Heart left ventricle (tissue), 16 donors: ENCODE measurements at regions not wholly inside any gene's neighbourhood (a gene's known extent, or its start where the extent isn't known, plus 50 kb on each side); places are given as distances from the start of the nearest gene placed in this dataset.
A peak's percentile ranks its signal among the peaks of the same experiment; 100 is the strongest.

Experiments used
- ATAC-seq, 4 donors: fragments of 200-7000 bp; cut with Tn5 transposase; one replicate each; pipeline ENCODE4 v1.9.1; 2020 to 2022; ENCODE audit warnings: moderate library complexity in 4 of 4, mild to moderate bottlenecking in 3 of 4, moderate number of reproducible peaks in 1 of 4
- DNase-seq, 5 donors: peaks; one replicate each; pipeline ENCODE4 v3.0.0-alpha.2; 2020
- H3K27ac ChIP-seq, 12 donors: fragments of 200-600 bp; sonication (generic) in 4 of 12; one replicate each; pipeline versions ENCODE4 v1.5.0 to v1.8.0; 2016 to 2022; ENCODE audit warnings: mild to moderate bottlenecking in 2 of 12
- H3K27me3 ChIP-seq, 9 donors: fragments of 200-600 bp; sonication (generic) in 2 of 9; one replicate each; pipeline versions ENCODE4 v1.5.1 to v1.8.0; 2016 to 2022; ENCODE audit warnings: mild to moderate bottlenecking in 3 of 9
- H3K36me3 ChIP-seq, 9 donors: fragments of 200-600 bp; sonication (generic) in 2 of 9; one replicate each; pipeline versions ENCODE4 v1.5.0 to v1.8.0; 2018 to 2022; ENCODE audit warnings: mild to moderate bottlenecking in 2 of 9
- H3K4me1 ChIP-seq, 12 donors: fragments of 200-600 bp; sonication (generic) in 4 of 12; one replicate each; pipeline versions ENCODE4 v1.5.0 to v1.8.0; 2016 to 2022; ENCODE audit warnings: mild to moderate bottlenecking in 3 of 12
- H3K4me3 ChIP-seq, 12 donors: fragments of 200-600 bp; sonication (generic) in 4 of 12; one replicate each; pipeline versions ENCODE4 v1.5.0 to v1.8.0; 2017 to 2022; ENCODE audit warnings: mild to moderate bottlenecking in 9 of 12, moderate library complexity in 4 of 12
- H3K9me3 ChIP-seq, 12 donors: fragments of 200-600 bp; sonication (generic) in 4 of 12; one replicate each; pipeline versions ENCODE4 v1.5.0 to v1.8.0; 2016 to 2022; ENCODE audit warnings: mild to moderate bottlenecking in 1 of 12
- POLR2A ChIP-seq, 2 donors: fragments of 450-650 bp; IDR thresholded peaks; one replicate each; pipeline ENCODE4 v1.6.1; 2017; ENCODE audit warnings: antibody characterized with exemption in 2 of 2, mild to moderate bottlenecking in 2 of 2, moderate library complexity in 2 of 2
- WGBS, 4 donors: extraction: QIAGEN DNeasy Blood & Tissue Kit in 2 of 4; methylation state at CpG; one replicate each; pipeline versions ENCODE4 v1.1.5 to v1.1.7; 2013 to 2018; 5-methylcytosine and 5-hydroxymethylcytosine counted together
- intact Hi-C, 10 donors: fragments of 100-400 bp; cut with DNase I; formaldehyde crosslinking; loops; one replicate each; pipeline versions ENCODE4 v1.11.1 to v1.14.2; 2022
- TF ChIP-seq, protein P1 (sequence below), 12 donors: fragments of 200-600 bp; sonication (generic) in 4 of 12; IDR thresholded peaks; one replicate each; pipeline versions ENCODE4 v1.5.0 to v1.8.0; 2018 to 2022; ENCODE audit warnings: antibody characterized with exemption in 12 of 12, mild to moderate bottlenecking in 5 of 12
- donor health status: ischemic (EF 13 %, LVEDD 7.1; RV severe dilation, severe dysfunction).
- donor health status: healthy with polysubstance abuse.
- donor health status: DM: no; HTN: yes; CAD: no.
- donor health status: DM: no; HTN: no; CAD: no.
- donor health status: ischemic (EF 25% LVEDD 6.9; RV normal size, moderate dysfunction).
- donor health status: ischemic (EF 25% LVEDD 5.7; RV mildly dilated, moderate dysfunction).
- donor health status: healthy.
- donor health status: DM: yes; HTN: yes; CAD: no.
- donor health status: ischemic (EF 35%, LVEDD 5.7; RV mildly dilated, moderate dysfunction).
- donor health status: nonischemic (EF 11% LVEDD 7.7; RV severe dilation, severe dysfunction).
- donor health status: DM: yes; HTN: yes; CAD: no.
- donor health status: PGD.
- donor health status: ischemic (EF 29% LVEDD 5.4; RV normal size, mild dysfunction).
- donor health status: nonischemic (EF 23%, LVEDD 6.1; RV moderate dilation, normal function).

DNA sequence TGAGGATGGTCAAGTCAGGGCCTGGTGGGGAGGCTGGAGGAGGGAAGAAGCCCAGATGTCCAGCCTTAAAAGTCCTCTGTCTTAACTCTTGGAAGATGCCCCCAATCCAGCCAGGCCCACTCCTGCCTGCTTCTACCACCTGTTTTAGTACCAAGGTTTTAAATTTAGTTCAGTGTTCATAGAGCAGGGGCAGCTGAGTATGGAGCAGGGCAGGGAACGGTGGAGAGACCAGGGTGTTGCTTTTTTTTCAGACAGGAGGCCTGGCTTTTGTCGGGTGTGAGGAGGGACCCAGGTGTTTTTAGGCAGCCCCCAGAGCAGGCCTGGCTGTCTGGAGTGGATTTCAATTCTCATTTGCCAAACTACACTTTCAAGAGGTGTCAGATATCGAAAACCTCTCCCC is 278.8 kb downstream of the CDC5L start:
- Histone ChIP-seq H3K9me3 (no peaks in the 10 kb centered on the region), H3K4me3 (no peak overlapping the region), H3K36me3 (no peaks in the 10 kb centered on the region), H3K27me3 (no peaks in the 10 kb centered on the region), H3K27ac (no peak overlapping the region), H3K4me1 (peaks cover 0 to 6% (median 0%) of the 10 kb centered on the region in 12 donors)
- WGBS, 4 donors: 81 to 92% (median 85%) methylated on average over 3 of the region's 3 CpGs
- intact Hi-C loops: no loop called here
- TF ChIP-seq, protein P1, sequence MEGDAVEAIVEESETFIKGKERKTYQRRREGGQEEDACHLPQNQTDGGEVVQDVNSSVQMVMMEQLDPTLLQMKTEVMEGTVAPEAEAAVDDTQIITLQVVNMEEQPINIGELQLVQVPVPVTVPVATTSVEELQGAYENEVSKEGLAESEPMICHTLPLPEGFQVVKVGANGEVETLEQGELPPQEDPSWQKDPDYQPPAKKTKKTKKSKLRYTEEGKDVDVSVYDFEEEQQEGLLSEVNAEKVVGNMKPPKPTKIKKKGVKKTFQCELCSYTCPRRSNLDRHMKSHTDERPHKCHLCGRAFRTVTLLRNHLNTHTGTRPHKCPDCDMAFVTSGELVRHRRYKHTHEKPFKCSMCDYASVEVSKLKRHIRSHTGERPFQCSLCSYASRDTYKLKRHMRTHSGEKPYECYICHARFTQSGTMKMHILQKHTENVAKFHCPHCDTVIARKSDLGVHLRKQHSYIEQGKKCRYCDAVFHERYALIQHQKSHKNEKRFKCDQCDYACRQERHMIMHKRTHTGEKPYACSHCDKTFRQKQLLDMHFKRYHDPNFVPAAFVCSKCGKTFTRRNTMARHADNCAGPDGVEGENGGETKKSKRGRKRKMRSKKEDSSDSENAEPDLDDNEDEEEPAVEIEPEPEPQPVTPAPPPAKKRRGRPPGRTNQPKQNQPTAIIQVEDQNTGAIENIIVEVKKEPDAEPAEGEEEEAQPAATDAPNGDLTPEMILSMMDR (IDR thresholded peaks at IDR 0.05): no peak
- no peak for TF ChIP-seq POLR2A (IDR thresholded peaks at IDR 0.05)
- ATAC-seq (no peak), DNase-seq (no peak)

- TF ChIP-seq POLR2A (IDR thresholded peaks at IDR 0.05): no peak
- TF ChIP-seq, protein P1 (IDR thresholded peaks at IDR 0.05): no peak
- peaks cover 0 to 2% (median 0%) of the 10 kb centered on the region in 9 donors for H3K27me3 ChIP-seq
- peaks cover 0 to 6% (median 0%) of the 10 kb centered on the region in 12 donors for H3K4me1 ChIP-seq
- intact Hi-C loops: no loop called here
- no peak overlapping the region for H3K4me3 ChIP-seq
- H3K27ac ChIP-seq: no peak overlapping the region
- ATAC-seq: peak in 1 of 4 donors; percentile 45
- DNase-seq: no peak
- H3K9me3 ChIP-seq: no peaks in the 10 kb centered on the region
- WGBS, 4 donors: 59 to 75% (median 65%) methylated on average over 3 of the region's 3 CpGs
- no peaks in the 10 kb centered on the region for H3K36me3 ChIP-seq
Measured at GRCh38 chr6:44667226-44667625, 279.7 kb downstream of the CDC5L start.

GRCh38 chr6:44667668-44668390 is 280.3 kb downstream of the CDC5L start:
- H3K27ac ChIP-seq: no peak overlapping the region
- peaks cover 0 to 8% (median 0%) of the 10 kb centered on the region in 9 donors for H3K27me3 ChIP-seq
- DNase-seq: no peak
- no peaks in the 10 kb centered on the region for H3K9me3 ChIP-seq
- no peaks in the 10 kb centered on the region for H3K36me3 ChIP-seq
- H3K4me1 ChIP-seq: peaks cover 0 to 6% (median 0%) of the 10 kb centered on the region in 12 donors
- 61 to 64% (median 62%) methylated on average over 9 of the region's 9 CpGs for WGBS, 4 donors
- intact Hi-C loops: no loop called here
- no peak overlapping the region for H3K4me3 ChIP-seq
- TF ChIP-seq, protein P1 (IDR thresholded peaks at IDR 0.05): peak; percentile 22 to 56 (median 38)
- TF ChIP-seq POLR2A (IDR thresholded peaks at IDR 0.05): no peak
- peak in 2 of 4 donors; percentile 29 to 52 for ATAC-seq

GRCh38 chr6:44668391-44668930 is 281.0 kb downstream of the CDC5L start:
- intact Hi-C loops: no loop called here
- no peak for ATAC-seq
- H3K4me1 ChIP-seq: peaks cover 0 to 6% (median 0%) of the 10 kb centered on the region in 12 donors
- no peak for DNase-seq
- H3K27ac ChIP-seq: no peak overlapping the region
- H3K9me3 ChIP-seq: no peaks in the 10 kb centered on the region
- WGBS, 4 donors: 75 to 86% (median 80%) methylated on average over 8 of the region's 8 CpGs
- TF ChIP-seq, protein P1 (IDR thresholded peaks at IDR 0.05): peak in 4 of 12 donors; percentile 1 to 5 (median 2)
- TF ChIP-seq POLR2A (IDR thresholded peaks at IDR 0.05): no peak
- H3K36me3 ChIP-seq: no peaks in the 10 kb centered on the region
- no peak overlapping the region for H3K4me3 ChIP-seq
- peaks cover 0 to 14% (median 0%) of the 10 kb centered on the region in 9 donors for H3K27me3 ChIP-seq
